CD14-positive monocyte (primary cell): ENCODE measurements at regions not wholly inside any gene's neighbourhood (a gene's known extent, or its start where the extent isn't known, plus 50 kb on each side); places are given as distances from the start of the nearest gene placed in this dataset.

Experiments
- DNase-seq, 3 donors: peaks; one replicate each; pipeline ENCODE4 v3.0.0-alpha.2; 2011 to 2022
- H2AFZ ChIP-seq: 2 replicates; pipeline ENCODE4 v1.6.0; 2012; ENCODE audit warnings: mild to moderate bottlenecking, low read depth, low read length, inconsistent platforms; ENCODE audit not compliant: insufficient read depth, poor library complexity, severe bottlenecking
- H3K27ac ChIP-seq, 2 donors: 1 replicate in 1 of 2; 2 replicates in 1 of 2; pipeline ENCODE4 v1.5.1; 2012 to 2013; ENCODE audit warnings: low read length in 2 of 2, control low read depth in 1 of 2, inconsistent platforms in 1 of 2, low read depth in 1 of 2, mild to moderate bottlenecking in 1 of 2
- H3K27me3 ChIP-seq, 2 donors: one replicate each; pipeline versions ENCODE4 v1.6.0 to v1.6.1; 2011 to 2013; ENCODE audit warnings: low read length in 2 of 2; ENCODE audit not compliant: control insufficient read depth in 2 of 2, insufficient read depth in 2 of 2
- H3K36me3 ChIP-seq, 2 donors: replicated peaks in 1 of 2; 1 replicate in 1 of 2; 2 replicates in 1 of 2; pipeline versions ENCODE4 v1.5.1 to v1.6.1; 2012 to 2013; ENCODE audit warnings: low read length in 2 of 2, control low read depth in 1 of 2, inconsistent platforms in 1 of 2, mild to moderate bottlenecking in 1 of 2; ENCODE audit not compliant: insufficient read depth in 2 of 2, control insufficient read depth in 1 of 2
- H3K4me1 ChIP-seq, 2 donors: 1 replicate in 1 of 2; 2 replicates in 1 of 2; pipeline versions ENCODE4 v1.5.1 to v1.6.1; 2012 to 2013; ENCODE audit warnings: low read length in 2 of 2, control low read depth in 1 of 2, inconsistent platforms in 1 of 2, mild to moderate bottlenecking in 1 of 2, moderate library complexity in 1 of 2; ENCODE audit not compliant: insufficient read depth in 2 of 2, control insufficient read depth in 1 of 2
- H3K4me2 ChIP-seq: replicated peaks from 2 replicates; pipeline ENCODE3; 2012; ENCODE audit warnings: low read length, moderate library complexity, mild to moderate bottlenecking; ENCODE audit not compliant: poor library complexity, severe bottlenecking; ENCODE audit errors: extremely low read depth
- H3K4me3 ChIP-seq, 3 experiments: fragments of 200-600 bp in 1 of 3; sonication (generic) in 1 of 3; replicated peaks in 1 of 3; 1 replicate in 2 of 3; 2 replicates in 1 of 3; pipeline ENCODE4 v1.5.1; 2011 to 2013; ENCODE audit warnings: low read length in 3 of 3, mild to moderate bottlenecking in 3 of 3, control low read depth in 2 of 3, low read depth in 2 of 3, inconsistent platforms in 1 of 3, moderate library complexity in 1 of 3
- H3K79me2 ChIP-seq: 2 replicates; pipeline ENCODE4 v1.6.0; 2012; ENCODE audit warnings: mild to moderate bottlenecking, control low read depth, inconsistent platforms, low read length, moderate library complexity; ENCODE audit not compliant: insufficient read depth
- H3K9ac ChIP-seq: 2 replicates; pipeline ENCODE4 v1.6.0; 2017; ENCODE audit warnings: low read length, mild to moderate bottlenecking; ENCODE audit not compliant: insufficient read depth, poor library complexity, severe bottlenecking
- H3K9me3 ChIP-seq, 2 donors: replicated peaks in 1 of 2; 1 replicate in 1 of 2; 2 replicates in 1 of 2; pipeline versions ENCODE4 v1.5.1 to v1.6.1; 2012 to 2013; ENCODE audit warnings: low read length in 2 of 2, control low read depth in 1 of 2; ENCODE audit not compliant: control insufficient read depth in 1 of 2, insufficient read depth in 1 of 2
- H4K20me1 ChIP-seq: 2 replicates; pipeline ENCODE4 v1.6.0; 2012; ENCODE audit warnings: mild to moderate bottlenecking, low read length, control low read depth, moderate library complexity; ENCODE audit not compliant: insufficient read depth
- H3K27ac Mint-ChIP-seq, 7 donors: one replicate each; pipeline ENCODE4 v1.8.0; 2020; ENCODE audit warnings: mild to moderate bottlenecking in 7 of 7, mixed read lengths in 7 of 7, moderate library complexity in 6 of 7, inconsistent platforms in 2 of 7
- H3K27me3 Mint-ChIP-seq, 3 donors: one replicate each; pipeline ENCODE4 v1.8.0; 2021 to 2022; ENCODE audit warnings: low read depth in 3 of 3, mild to moderate bottlenecking in 3 of 3, mixed read lengths in 3 of 3, moderate library complexity in 3 of 3, inconsistent platforms in 1 of 3
- H3K36me3 Mint-ChIP-seq, 2 donors: one replicate each; pipeline ENCODE4 v1.8.0; 2020; ENCODE audit warnings: mixed read lengths in 2 of 2, inconsistent platforms in 1 of 2, mild to moderate bottlenecking in 1 of 2
- H3K4me1 Mint-ChIP-seq: one replicate; pipeline ENCODE4 v1.8.0; 2020; ENCODE audit warnings: mild to moderate bottlenecking, mixed read lengths
- H3K4me3 Mint-ChIP-seq, 2 donors: one replicate each; pipeline ENCODE4 v1.8.0; 2020; ENCODE audit warnings: mild to moderate bottlenecking in 2 of 2, mixed read lengths in 2 of 2, moderate library complexity in 1 of 2
- H3K9me3 Mint-ChIP-seq, 7 donors: one replicate each; pipeline ENCODE4 v1.8.0; 2020 to 2022; ENCODE audit warnings: mixed read lengths in 7 of 7, mild to moderate bottlenecking in 6 of 7, moderate library complexity in 6 of 7, inconsistent platforms in 2 of 7
- WGBS: methylation state at CpG from one replicate; pipeline ENCODE4 v1.1.5; 2013; ENCODE audit warnings: missing lambda C conversion rate; ENCODE audit not compliant: insufficient coverage; 5-methylcytosine and 5-hydroxymethylcytosine counted together
- intact Hi-C, 2 donors: fragments of 100-400 bp; cut with micrococcal nuclease; formaldehyde crosslinking; loops; one replicate each; pipeline versions ENCODE4 v1.15.0 to v1.15.1; 2023
- TF ChIP-seq, protein P1 (sequence below): fragments of 200-600 bp; IDR thresholded peaks from one replicate; pipeline ENCODE4 v1.8.0; 2022; ENCODE audit warnings: antibody characterized with exemption, mild to moderate bottlenecking

DNA sequence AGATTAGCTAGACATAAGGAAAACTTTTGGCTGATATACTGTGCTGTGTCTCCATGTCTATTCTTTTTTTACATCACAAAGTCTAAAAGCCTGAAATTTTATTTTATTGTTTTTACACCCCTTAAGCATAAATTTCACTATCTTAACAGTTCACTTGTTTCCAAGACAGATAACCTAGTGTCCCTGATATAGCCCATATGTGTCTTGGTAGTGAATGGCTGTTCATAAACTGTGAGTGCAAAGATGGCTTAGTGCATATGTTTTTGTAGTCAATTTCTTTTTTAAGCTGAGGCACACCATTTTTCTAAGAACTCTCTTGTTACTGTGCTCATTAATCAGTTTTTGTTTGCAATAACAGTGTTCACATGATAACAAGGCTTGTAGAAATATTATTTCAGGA lies 381.1 kb downstream of the OXSM start:
- no peak overlapping the region for H3K4me3 Mint-ChIP-seq
- Histone ChIP-seq H3K4me2 (no peak overlapping the region), H3K4me1 (no peaks in the 10 kb centered on the region), H3K27me3 (no peaks in the 10 kb centered on the region), H3K4me3 (no peak overlapping the region), H3K36me3 (no peaks in the 10 kb centered on the region), H3K9me3 (peaks cover 10 to 33% of the 10 kb centered on the region in 2 donors), H2AFZ (no peak overlapping the region), H3K9ac (no peak overlapping the region), H4K20me1 (no peaks in the 10 kb centered on the region), H3K79me2 (no peaks in the 10 kb centered on the region), H3K27ac (no peak overlapping the region)
- H3K4me1 Mint-ChIP-seq, result no peaks in the 10 kb centered on the region
- intact Hi-C loops, result no loop called here
- H3K27ac Mint-ChIP-seq, result no peak overlapping the region
- DNase-seq, result no peak
- no peaks in the 10 kb centered on the region for H3K27me3 Mint-ChIP-seq
- no peaks in the 10 kb centered on the region for H3K36me3 Mint-ChIP-seq
- H3K9me3 Mint-ChIP-seq, result peaks cover 2 to 15% (median 12%) of the 10 kb centered on the region in 7 donors
- TF ChIP-seq, protein P1, sequence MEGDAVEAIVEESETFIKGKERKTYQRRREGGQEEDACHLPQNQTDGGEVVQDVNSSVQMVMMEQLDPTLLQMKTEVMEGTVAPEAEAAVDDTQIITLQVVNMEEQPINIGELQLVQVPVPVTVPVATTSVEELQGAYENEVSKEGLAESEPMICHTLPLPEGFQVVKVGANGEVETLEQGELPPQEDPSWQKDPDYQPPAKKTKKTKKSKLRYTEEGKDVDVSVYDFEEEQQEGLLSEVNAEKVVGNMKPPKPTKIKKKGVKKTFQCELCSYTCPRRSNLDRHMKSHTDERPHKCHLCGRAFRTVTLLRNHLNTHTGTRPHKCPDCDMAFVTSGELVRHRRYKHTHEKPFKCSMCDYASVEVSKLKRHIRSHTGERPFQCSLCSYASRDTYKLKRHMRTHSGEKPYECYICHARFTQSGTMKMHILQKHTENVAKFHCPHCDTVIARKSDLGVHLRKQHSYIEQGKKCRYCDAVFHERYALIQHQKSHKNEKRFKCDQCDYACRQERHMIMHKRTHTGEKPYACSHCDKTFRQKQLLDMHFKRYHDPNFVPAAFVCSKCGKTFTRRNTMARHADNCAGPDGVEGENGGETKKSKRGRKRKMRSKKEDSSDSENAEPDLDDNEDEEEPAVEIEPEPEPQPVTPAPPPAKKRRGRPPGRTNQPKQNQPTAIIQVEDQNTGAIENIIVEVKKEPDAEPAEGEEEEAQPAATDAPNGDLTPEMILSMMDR, result no peak

DNA sequence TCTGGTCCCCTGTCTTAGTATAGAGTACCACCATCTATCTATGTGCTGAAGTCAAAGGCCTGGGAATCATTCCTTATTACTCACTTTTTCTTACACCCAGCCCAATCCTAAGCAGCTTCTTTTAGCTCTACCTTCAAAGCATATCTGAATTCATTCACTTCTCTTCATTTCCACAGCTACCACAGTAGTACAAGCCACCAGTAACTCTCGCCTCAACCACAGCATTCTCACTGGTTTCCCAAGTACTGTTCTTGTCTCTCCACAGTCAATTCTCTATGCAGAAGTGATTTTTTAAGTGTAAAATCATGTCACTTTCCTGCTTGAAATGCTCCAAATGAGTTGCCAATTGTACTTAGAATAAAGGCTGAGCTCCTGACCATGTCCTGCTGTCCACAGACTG lies 401.7 kb downstream of the OXSM start:
- Mint-ChIP-seq H3K36me3 (no peaks in the 10 kb centered on the region), H3K4me1 (no peaks in the 10 kb centered on the region), H3K27ac (no peak overlapping the region), H3K9me3 (peaks cover 1 to 16% (median 5%) of the 10 kb centered on the region in 7 donors), H3K4me3 (no peak overlapping the region), H3K27me3 (no peaks in the 10 kb centered on the region)
- H3K36me3 ChIP-seq, result no peaks in the 10 kb centered on the region
- H3K4me1 ChIP-seq, result no peaks in the 10 kb centered on the region
- DNase-seq, result no peak
- no peaks in the 10 kb centered on the region for H3K27me3 ChIP-seq
- intact Hi-C loops, result no loop called here
- H3K27ac ChIP-seq, result no peak overlapping the region
- no peak overlapping the region for H3K9ac ChIP-seq
- H3K4me3 ChIP-seq, result no peak overlapping the region
- no peak overlapping the region for H3K4me2 ChIP-seq
- H2AFZ ChIP-seq, result no peak overlapping the region
- no peaks in the 10 kb centered on the region for H3K79me2 ChIP-seq
- H3K9me3 ChIP-seq, result peaks cover 8 to 26% of the 10 kb centered on the region in 2 donors
- TF ChIP-seq, protein P1, result no peak
- no peaks in the 10 kb centered on the region for H4K20me1 ChIP-seq
- WGBS, result 100% methylated on average over 1 of the region's 1 CpG
